ENCODE measurements at regions not wholly inside any gene's neighbourhood (a gene's known extent, or its start where the extent isn't known, plus 50 kb on each side); places are given as distances from the start of the nearest gene placed in this dataset.

GRCh38 chr3:82236257-82236656 lies 474.8 kb upstream of the GBE1 start:
- ChIA-PET CTCF (no interaction called here), POLR2A (no interaction called here)
- no peak overlapping the region for H3K4me3 ChIP-seq (ENCODE audit: low read depth, low read length)
- DNase-seq (ENCODE audit: low read depth, low spot score), result no peak
- TF ChIP-seq, protein P1, sequence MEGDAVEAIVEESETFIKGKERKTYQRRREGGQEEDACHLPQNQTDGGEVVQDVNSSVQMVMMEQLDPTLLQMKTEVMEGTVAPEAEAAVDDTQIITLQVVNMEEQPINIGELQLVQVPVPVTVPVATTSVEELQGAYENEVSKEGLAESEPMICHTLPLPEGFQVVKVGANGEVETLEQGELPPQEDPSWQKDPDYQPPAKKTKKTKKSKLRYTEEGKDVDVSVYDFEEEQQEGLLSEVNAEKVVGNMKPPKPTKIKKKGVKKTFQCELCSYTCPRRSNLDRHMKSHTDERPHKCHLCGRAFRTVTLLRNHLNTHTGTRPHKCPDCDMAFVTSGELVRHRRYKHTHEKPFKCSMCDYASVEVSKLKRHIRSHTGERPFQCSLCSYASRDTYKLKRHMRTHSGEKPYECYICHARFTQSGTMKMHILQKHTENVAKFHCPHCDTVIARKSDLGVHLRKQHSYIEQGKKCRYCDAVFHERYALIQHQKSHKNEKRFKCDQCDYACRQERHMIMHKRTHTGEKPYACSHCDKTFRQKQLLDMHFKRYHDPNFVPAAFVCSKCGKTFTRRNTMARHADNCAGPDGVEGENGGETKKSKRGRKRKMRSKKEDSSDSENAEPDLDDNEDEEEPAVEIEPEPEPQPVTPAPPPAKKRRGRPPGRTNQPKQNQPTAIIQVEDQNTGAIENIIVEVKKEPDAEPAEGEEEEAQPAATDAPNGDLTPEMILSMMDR (IDR thresholded peaks at IDR 0.05; ENCODE audit: insufficient read depth, low read length, missing control alignments), result no peak

DNA sequence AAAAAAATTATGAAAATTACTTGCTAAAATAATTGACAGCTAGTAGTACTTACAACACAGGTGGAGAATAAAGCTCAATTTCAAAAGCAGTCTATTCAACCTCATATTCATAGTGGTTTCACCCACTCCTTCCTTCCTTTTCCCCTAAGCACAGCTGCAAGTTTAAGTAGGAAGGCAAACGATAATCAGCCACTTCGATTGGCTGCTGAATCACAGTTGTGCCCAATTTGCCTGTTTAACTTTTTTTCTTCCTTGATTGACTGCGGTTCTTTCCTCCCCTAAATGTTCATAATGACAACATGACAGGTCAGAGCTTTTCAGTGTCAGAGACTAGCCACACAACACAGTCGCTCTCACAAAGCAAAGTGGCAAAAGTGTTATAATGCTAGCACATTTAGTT lies 468.0 kb upstream of the GBE1 start:
- H3K4me3 ChIP-seq (ENCODE audit: low read depth, low read length), result no peak overlapping the region
- ChIA-PET CTCF (no interaction called here), POLR2A (no interaction called here)
- DNase-seq (ENCODE audit: low read depth, low spot score), result no peak
- TF ChIP-seq, protein P1 (IDR thresholded peaks at IDR 0.05; ENCODE audit: insufficient read depth, low read length, missing control alignments), result no peak

DNA sequence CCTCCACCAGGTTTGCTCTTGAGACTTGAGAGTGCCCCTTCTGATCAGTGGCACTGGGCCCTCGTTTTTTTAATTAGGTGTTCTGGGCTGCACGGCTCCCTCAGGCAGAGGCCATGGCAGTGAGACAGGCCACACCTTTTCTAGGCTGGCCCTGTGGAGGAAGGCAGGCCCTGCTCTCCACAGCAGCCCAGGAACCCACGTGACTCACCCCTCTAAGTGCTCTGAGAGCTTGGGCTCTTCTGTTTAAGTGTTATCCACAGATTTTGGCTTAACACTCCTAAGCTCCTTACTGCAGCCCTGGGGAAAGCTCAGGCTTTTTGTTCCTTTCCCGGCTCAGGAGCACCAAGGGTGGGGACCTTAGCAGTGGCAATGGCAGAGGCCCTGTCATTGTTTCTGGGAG lies 463.2 kb upstream of the GBE1 start:
- H3K4me3 ChIP-seq (ENCODE audit: low read depth, low read length), result no peak overlapping the region
- ChIA-PET CTCF (no interaction called here), POLR2A (no interaction called here)
- TF ChIP-seq, protein P1 (IDR thresholded peaks at IDR 0.05; ENCODE audit: insufficient read depth, low read length, missing control alignments), result no peak
- no peak for DNase-seq (ENCODE audit: low read depth, low spot score)

DNA sequence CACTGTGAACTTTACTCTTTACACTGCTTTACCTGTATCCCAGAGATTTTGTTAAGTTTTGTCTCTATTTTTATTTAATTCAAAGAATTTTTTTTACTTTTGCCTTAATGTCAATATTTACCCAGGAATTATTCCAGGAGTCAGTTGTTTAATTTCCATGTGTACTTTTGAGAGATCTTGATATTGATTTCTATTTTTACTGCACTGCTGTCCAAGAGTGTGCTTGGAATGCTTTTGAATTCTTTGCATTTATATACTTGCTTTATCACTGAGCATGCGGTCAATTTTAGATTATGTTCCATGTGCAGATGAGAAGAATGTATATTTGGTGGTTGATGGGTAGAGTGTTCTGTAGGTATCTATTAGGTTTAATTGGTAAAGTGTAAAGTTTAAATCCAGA lies 461.0 kb upstream of the GBE1 start:
- POLR2A ChIA-PET, result no interaction called here
- CTCF ChIA-PET, result no interaction called here
- TF ChIP-seq, protein P1 (IDR thresholded peaks at IDR 0.05; ENCODE audit: insufficient read depth, low read length, missing control alignments), result no peak
- H3K4me3 ChIP-seq (ENCODE audit: low read depth, low read length), result no peak overlapping the region
- no peak for DNase-seq (ENCODE audit: low read depth, low spot score)

GRCh38 chr3:82217571-82217970 lies 456.1 kb upstream of the GBE1 start:
- CTCF ChIA-PET, result no interaction called here
- POLR2A ChIA-PET, result no interaction called here
- no peak overlapping the region for H3K4me3 ChIP-seq (ENCODE audit: low read depth, low read length)
- TF ChIP-seq, protein P1 (IDR thresholded peaks at IDR 0.05; ENCODE audit: insufficient read depth, low read length, missing control alignments), result no peak
- DNase-seq (ENCODE audit: low read depth, low spot score), result no peak

DNA sequence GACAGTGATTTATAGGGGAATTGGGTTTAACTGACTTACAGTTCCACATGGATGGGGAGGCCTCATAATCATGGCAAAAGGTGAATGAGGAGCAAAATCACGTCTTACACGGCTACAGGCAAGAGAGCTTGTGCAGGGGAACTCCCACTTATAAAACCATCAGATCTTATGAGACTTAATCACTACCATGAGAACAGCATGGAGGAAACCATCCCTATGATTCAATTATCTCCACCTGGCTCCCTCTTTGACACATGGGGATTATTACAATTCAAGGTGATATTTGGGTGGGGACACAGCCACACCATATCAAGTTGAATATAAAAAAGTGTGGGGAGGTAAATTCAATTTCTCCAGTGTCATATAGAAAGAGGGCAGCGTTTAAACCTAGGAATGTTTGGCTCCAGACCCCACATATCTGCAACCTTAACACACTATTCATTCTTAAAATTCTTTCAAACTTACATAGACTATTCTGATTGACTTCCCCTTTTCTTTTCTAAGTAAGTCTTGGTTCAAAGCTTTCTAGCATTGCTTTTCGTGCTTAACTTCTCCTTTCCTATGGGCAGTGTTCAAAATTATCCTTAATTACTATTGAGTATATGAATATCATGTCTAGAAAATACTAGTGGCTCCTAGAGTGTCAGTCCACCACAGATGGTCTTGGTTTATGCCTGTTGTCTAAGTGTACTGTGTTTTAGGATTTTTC lies 446.7 kb upstream of the GBE1 start:
- DNase-seq (ENCODE audit: low read depth, low spot score), result no peak
- POLR2A ChIA-PET, result no interaction called here
- H3K4me3 ChIP-seq (ENCODE audit: low read depth, low read length), result no peak overlapping the region
- TF ChIP-seq, protein P1 (IDR thresholded peaks at IDR 0.05; ENCODE audit: insufficient read depth, low read length, missing control alignments), result no peak
- CTCF ChIA-PET, result no interaction called here
